Karpas-422 (cell line): ENCODE measurements at regions not wholly inside any gene's neighbourhood (a gene's known extent, or its start where the extent isn't known, plus 50 kb on each side); places are given as distances from the start of the nearest gene placed in this dataset.

Experiments
- DNase-seq: peaks from one replicate; pipeline ENCODE4 v3.0.0-alpha.2; 2015
- H2AFZ ChIP-seq: fragments of 200-600 bp; sonication (generic); 2 replicates; pipeline ENCODE4 v1.6.1; 2014; ENCODE audit warnings: antibody characterized with exemption, low read length, mixed read lengths
- H3K27ac ChIP-seq: fragments of 200-600 bp; sonication (generic); 2 replicates; pipeline ENCODE4 v1.5.1; 2014; ENCODE audit warnings: mild to moderate bottlenecking, low read length, moderate library complexity
- H3K27me3 ChIP-seq: fragments of 200-600 bp; sonication (generic); 2 replicates; pipeline ENCODE4 v1.6.1; 2014; ENCODE audit warnings: low read length, mixed read lengths
- H3K36me3 ChIP-seq: fragments of 200-600 bp; sonication (generic); 2 replicates; pipeline ENCODE4 v1.6.1; 2014; ENCODE audit warnings: low read length, mixed read lengths; ENCODE audit not compliant: insufficient read depth
- H3K4me1 ChIP-seq: fragments of 200-600 bp; sonication (generic); 2 replicates; pipeline ENCODE4 v1.6.1; 2014; ENCODE audit warnings: mild to moderate bottlenecking, low read length, mixed read lengths
- H3K4me2 ChIP-seq: fragments of 200-600 bp; sonication (generic); 2 replicates; pipeline ENCODE4 v1.6.1; 2014; ENCODE audit warnings: low read length, low read depth, mild to moderate bottlenecking; ENCODE audit not compliant: poor library complexity, severe bottlenecking
- H3K4me3 ChIP-seq: fragments of 200-600 bp; sonication (generic); 2 replicates; pipeline ENCODE4 v1.5.1; 2014; ENCODE audit warnings: mild to moderate bottlenecking, antibody characterized with exemption, low read length, mixed read lengths
- H3K79me2 ChIP-seq: fragments of 200-600 bp; sonication (generic); 2 replicates; pipeline ENCODE4 v1.6.1; 2014; ENCODE audit warnings: mild to moderate bottlenecking, low read length, mixed read lengths
- H3K9ac ChIP-seq: fragments of 200-600 bp; sonication (generic); 2 replicates; pipeline ENCODE4 v1.6.0; 2014; ENCODE audit warnings: low read length
- H3K9me2 ChIP-seq: fragments of 200-600 bp; sonication (generic), shearing (Covaris generic); replicated peaks from 2 replicates; pipeline ENCODE4 v1.6.0; 2014; ENCODE audit warnings: mild to moderate bottlenecking, low read length, moderate library complexity; ENCODE audit not compliant: insufficient read depth
- H3K9me3 ChIP-seq: fragments of 300-700, 200-600 bp; sonication (generic); 2 replicates; pipeline ENCODE4 v1.6.1; 2014; ENCODE audit warnings: low read length, mixed read lengths
- H4K20me1 ChIP-seq: fragments of 200-600 bp; sonication (generic); 2 replicates; pipeline ENCODE4 v1.6.1; 2014; ENCODE audit warnings: mild to moderate bottlenecking, antibody characterized with exemption, low read length, low read depth; ENCODE audit not compliant: insufficient read depth

- Histone ChIP-seq H4K20me1 (no peaks in the 10 kb centered on the region), H3K9me3 (no peaks in the 10 kb centered on the region)
Measured at GRCh38 chr6:90911642-90912041, 324.8 kb upstream of the MAP3K7 start.

GRCh38 chr6:90910893-90911292 is 324.0 kb upstream of the MAP3K7 start:
- no peak for DNase-seq
- Histone ChIP-seq H3K4me3 (no peak overlapping the region), H3K27ac (no peak overlapping the region), H3K9me2 (no peaks in the 10 kb centered on the region), H3K4me1 (no peaks in the 10 kb centered on the region), H3K9ac (no peak overlapping the region), H3K36me3 (no peaks in the 10 kb centered on the region), H4K20me1 (no peaks in the 10 kb centered on the region), H2AFZ (no peak overlapping the region), H3K27me3 (no peaks in the 10 kb centered on the region), H3K4me2 (no peak overlapping the region), H3K79me2 (no peaks in the 10 kb centered on the region), H3K9me3 (no peaks in the 10 kb centered on the region)

More at GRCh38 chr6:90911642-90912041, 324.8 kb upstream of the MAP3K7 start:
- H3K4me1 ChIP-seq = no peaks in the 10 kb centered on the region
- H3K27ac ChIP-seq = no peak overlapping the region
- no peak for DNase-seq
- no peak overlapping the region for H3K9ac ChIP-seq
- no peaks in the 10 kb centered on the region for H3K79me2 ChIP-seq
- no peak overlapping the region for H3K4me3 ChIP-seq
- H3K27me3 ChIP-seq = no peaks in the 10 kb centered on the region
- no peaks in the 10 kb centered on the region for H3K9me2 ChIP-seq
- no peaks in the 10 kb centered on the region for H3K36me3 ChIP-seq
- H3K4me2 ChIP-seq = no peak overlapping the region
- H2AFZ ChIP-seq = no peak overlapping the region

GRCh38 chr6:90907931-90908655 is 321.2 kb upstream of the MAP3K7 start:
- H3K4me1 ChIP-seq = no peaks in the 10 kb centered on the region
- no peaks in the 10 kb centered on the region for H3K36me3 ChIP-seq
- no peak overlapping the region for H3K9ac ChIP-seq
- H3K27me3 ChIP-seq = no peaks in the 10 kb centered on the region
- H3K4me2 ChIP-seq = no peak overlapping the region
- H3K4me3 ChIP-seq = no peak overlapping the region
- H4K20me1 ChIP-seq = no peaks in the 10 kb centered on the region
- no peaks in the 10 kb centered on the region for H3K9me3 ChIP-seq
- no peak overlapping the region for H2AFZ ChIP-seq
- no peaks in the 10 kb centered on the region for H3K79me2 ChIP-seq
- no peak overlapping the region for H3K27ac ChIP-seq
- DNase-seq = no peak
- H3K9me2 ChIP-seq = no peaks in the 10 kb centered on the region

GRCh38 chr6:90905351-90905750 is 318.5 kb upstream of the MAP3K7 start:
- H2AFZ ChIP-seq = no peak overlapping the region
- no peaks in the 10 kb centered on the region for H4K20me1 ChIP-seq
- no peak overlapping the region for H3K4me3 ChIP-seq
- no peaks in the 10 kb centered on the region for H3K27me3 ChIP-seq
- no peak for DNase-seq
- H3K79me2 ChIP-seq = no peaks in the 10 kb centered on the region
- no peaks in the 10 kb centered on the region for H3K36me3 ChIP-seq
- no peak overlapping the region for H3K9ac ChIP-seq
- H3K9me3 ChIP-seq = no peaks in the 10 kb centered on the region
- no peak overlapping the region for H3K4me2 ChIP-seq
- H3K4me1 ChIP-seq = no peaks in the 10 kb centered on the region
- H3K9me2 ChIP-seq = no peaks in the 10 kb centered on the region
- no peak overlapping the region for H3K27ac ChIP-seq

GRCh38 chr6:90900034-90900433 is 313.2 kb upstream of the MAP3K7 start:
- no peak overlapping the region for H2AFZ ChIP-seq
- H3K27ac ChIP-seq = no peak overlapping the region
- H3K9me2 ChIP-seq = no peaks in the 10 kb centered on the region
- no peaks in the 10 kb centered on the region for H3K36me3 ChIP-seq
- no peaks in the 10 kb centered on the region for H3K79me2 ChIP-seq
- H3K9me3 ChIP-seq = no peaks in the 10 kb centered on the region
- no peaks in the 10 kb centered on the region for H4K20me1 ChIP-seq
- H3K9ac ChIP-seq = no peak overlapping the region
- H3K4me3 ChIP-seq = no peak overlapping the region
- no peak overlapping the region for H3K4me2 ChIP-seq
- no peaks in the 10 kb centered on the region for H3K4me1 ChIP-seq
- no peaks in the 10 kb centered on the region for H3K27me3 ChIP-seq
- DNase-seq = no peak

- H3K79me2 ChIP-seq = no peaks in the 10 kb centered on the region
- no peak overlapping the region for H3K27ac ChIP-seq
- DNase-seq = no peak
- no peaks in the 10 kb centered on the region for H3K9me2 ChIP-seq
- no peak overlapping the region for H3K4me3 ChIP-seq
- no peaks in the 10 kb centered on the region for H3K4me1 ChIP-seq
- H3K9ac ChIP-seq = no peak overlapping the region
- H4K20me1 ChIP-seq = no peaks in the 10 kb centered on the region
- H3K27me3 ChIP-seq = no peaks in the 10 kb centered on the region
- no peaks in the 10 kb centered on the region for H3K9me3 ChIP-seq
- H3K36me3 ChIP-seq = no peaks in the 10 kb centered on the region
- no peak overlapping the region for H2AFZ ChIP-seq
- no peak overlapping the region for H3K4me2 ChIP-seq
Measured at GRCh38 chr6:90898763-90899162, 311.9 kb upstream of the MAP3K7 start.

- H3K79me2 ChIP-seq = no peaks in the 10 kb centered on the region
Measured at GRCh38 chr6:90896075-90896547, 309.2 kb upstream of the MAP3K7 start.

GRCh38 chr6:90895299-90896074 is 308.6 kb upstream of the MAP3K7 start:
- H3K36me3 ChIP-seq = no peaks in the 10 kb centered on the region
- H3K4me1 ChIP-seq = no peaks in the 10 kb centered on the region
- H3K79me2 ChIP-seq = no peaks in the 10 kb centered on the region
- no peak overlapping the region for H3K9ac ChIP-seq
- no peak for DNase-seq
- no peak overlapping the region for H3K4me2 ChIP-seq
- no peaks in the 10 kb centered on the region for H3K27me3 ChIP-seq
- no peak overlapping the region for H2AFZ ChIP-seq
- H3K9me3 ChIP-seq = no peaks in the 10 kb centered on the region
- H4K20me1 ChIP-seq = no peaks in the 10 kb centered on the region
- no peak overlapping the region for H3K4me3 ChIP-seq
- H3K9me2 ChIP-seq = no peaks in the 10 kb centered on the region
- H3K27ac ChIP-seq = no peak overlapping the region

More at GRCh38 chr6:90896075-90896547, 309.2 kb upstream of the MAP3K7 start:
- H3K4me1 ChIP-seq = no peaks in the 10 kb centered on the region
- H2AFZ ChIP-seq = no peak overlapping the region
- no peaks in the 10 kb centered on the region for H3K9me2 ChIP-seq
- no peaks in the 10 kb centered on the region for H3K27me3 ChIP-seq
- no peaks in the 10 kb centered on the region for H3K9me3 ChIP-seq
- no peaks in the 10 kb centered on the region for H3K36me3 ChIP-seq
- no peak overlapping the region for H3K27ac ChIP-seq
- no peak overlapping the region for H3K9ac ChIP-seq
- H4K20me1 ChIP-seq = no peaks in the 10 kb centered on the region
- no peak overlapping the region for H3K4me3 ChIP-seq
- no peak overlapping the region for H3K4me2 ChIP-seq
- DNase-seq = no peak
